ENCODE measurements at regions not wholly inside any gene's neighbourhood (a gene's known extent, or its start where the extent isn't known, plus 50 kb on each side); places are given as distances from the start of the nearest gene placed in this dataset.
"Not testable (repeated sequence)": the region's sequence is repeated elsewhere in the genome, so short reads cannot be mapped to it uniquely, and the experiment has no call there.

GRCh38 chr12:126953365-126953889, 1313.5 kb upstream of the TMEM132C start:
- DNase-seq: no peak

GRCh38 chr12:126960221-126960620, 1306.7 kb upstream of the TMEM132C start:
- no peak for DNase-seq

GRCh38 chr12:126960709-126961108, 1306.3 kb upstream of the TMEM132C start:
- no peak for DNase-seq

- DNase-seq: no peak
Measured at GRCh38 chr12:126963825-126964224, 1303.1 kb upstream of the TMEM132C start.

GRCh38 chr12:126966498-126966897, 1300.5 kb upstream of the TMEM132C start:
- no peak for DNase-seq

GRCh38 chr12:126967152-126967551, 1299.8 kb upstream of the TMEM132C start:
- DNase-seq: no peak

- DNase-seq: no peak
Measured at GRCh38 chr12:126974779-126975178, 1292.2 kb upstream of the TMEM132C start.

GRCh38 chr12:126976579-126976978, 1290.4 kb upstream of the TMEM132C start:
- DNase-seq: no peak

GRCh38 chr12:126979564-126979963, 1287.4 kb upstream of the TMEM132C start:
- not testable (repeated sequence) for DNase-seq

GRCh38 chr12:126982707-126983106, 1284.3 kb upstream of the TMEM132C start:
- no peak for DNase-seq

- DNase-seq: not testable (repeated sequence)
Measured at GRCh38 chr12:126983735-126984134, 1283.2 kb upstream of the TMEM132C start.

- not testable (repeated sequence) for DNase-seq
Measured at GRCh38 chr12:126985663-126986062, 1281.3 kb upstream of the TMEM132C start.

GRCh38 chr12:126989532-126989931, 1277.4 kb upstream of the TMEM132C start:
- DNase-seq: no peak

GRCh38 chr12:126993898-126994297, 1273.1 kb upstream of the TMEM132C start:
- no peak for DNase-seq

GRCh38 chr12:126994599-126994998, 1272.4 kb upstream of the TMEM132C start:
- DNase-seq: no peak

GRCh38 chr12:126998031-126998430, 1268.9 kb upstream of the TMEM132C start:
- DNase-seq: no peak

- DNase-seq: no peak
Measured at GRCh38 chr12:126998747-126999285, 1268.2 kb upstream of the TMEM132C start.

- no peak for DNase-seq
Measured at GRCh38 chr12:126999352-126999751, 1267.6 kb upstream of the TMEM132C start.

GRCh38 chr12:127005406-127005805, 1261.6 kb upstream of the TMEM132C start:
- no peak for DNase-seq

GRCh38 chr12:127006972-127007371, 1260.0 kb upstream of the TMEM132C start:
- DNase-seq: no peak

- no peak for DNase-seq
Measured at GRCh38 chr12:127008755-127009403, 1258.1 kb upstream of the TMEM132C start.

GRCh38 chr12:127012109-127012508, 1254.9 kb upstream of the TMEM132C start:
- DNase-seq: no peak

- DNase-seq: no peak
Measured at GRCh38 chr12:127013197-127013596, 1253.8 kb upstream of the TMEM132C start.

- no peak for DNase-seq
Measured at GRCh38 chr12:127014079-127014478, 1252.9 kb upstream of the TMEM132C start.

- DNase-seq: no peak
Measured at GRCh38 chr12:127024791-127025190, 1242.2 kb upstream of the TMEM132C start.
